ENCODE measurements at regions not wholly inside any gene's neighbourhood (a gene's known extent, or its start where the extent isn't known, plus 50 kb on each side); places are given as distances from the start of the nearest gene placed in this dataset.
"Not testable (repeated sequence)": the region's sequence is repeated elsewhere in the genome, so short reads cannot be mapped to it uniquely, and the experiment has no call there.

DNA sequence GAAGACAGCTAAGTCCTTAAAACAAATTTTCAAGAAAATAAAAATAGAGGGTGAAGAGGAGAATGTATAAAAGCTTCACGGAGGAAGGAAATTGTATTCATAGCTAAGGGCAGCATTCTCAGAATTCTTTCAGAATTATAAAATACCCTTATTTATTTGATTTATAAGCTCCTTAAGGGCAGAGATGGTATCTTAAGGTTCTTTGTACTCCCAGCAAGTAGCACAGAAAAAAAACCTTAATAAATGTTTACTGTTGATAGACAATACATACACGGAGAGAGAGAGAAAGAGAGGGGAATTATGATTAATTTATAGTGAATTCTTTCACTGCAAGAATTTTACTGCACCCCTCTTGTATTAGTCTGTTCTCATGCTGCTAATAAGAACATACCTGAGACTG lies 375.6 kb upstream of the CCDC54 start:
- Mint-ChIP-seq H3K36me3 (no peaks in the 10 kb centered on the region), H3K27ac (peak overlapping the region; percentile 65), H3K4me3 (no peak overlapping the region), H3K27me3 (ENCODE audit: insufficient read depth, low read depth) (no peaks in the 10 kb centered on the region), H3K9me3 (no peaks in the 10 kb centered on the region), H3K4me1 (no peaks in the 10 kb centered on the region)
- no peaks in the 10 kb centered on the region for H3K36me3 ChIP-seq
- H3F3A ChIP-seq (ENCODE audit: low read depth), result no peaks in the 10 kb centered on the region
- H3K4me1 ChIP-seq, result no peaks in the 10 kb centered on the region
- H3K4me2 ChIP-seq, result no peak overlapping the region
- TF ChIP-seq, protein P1, sequence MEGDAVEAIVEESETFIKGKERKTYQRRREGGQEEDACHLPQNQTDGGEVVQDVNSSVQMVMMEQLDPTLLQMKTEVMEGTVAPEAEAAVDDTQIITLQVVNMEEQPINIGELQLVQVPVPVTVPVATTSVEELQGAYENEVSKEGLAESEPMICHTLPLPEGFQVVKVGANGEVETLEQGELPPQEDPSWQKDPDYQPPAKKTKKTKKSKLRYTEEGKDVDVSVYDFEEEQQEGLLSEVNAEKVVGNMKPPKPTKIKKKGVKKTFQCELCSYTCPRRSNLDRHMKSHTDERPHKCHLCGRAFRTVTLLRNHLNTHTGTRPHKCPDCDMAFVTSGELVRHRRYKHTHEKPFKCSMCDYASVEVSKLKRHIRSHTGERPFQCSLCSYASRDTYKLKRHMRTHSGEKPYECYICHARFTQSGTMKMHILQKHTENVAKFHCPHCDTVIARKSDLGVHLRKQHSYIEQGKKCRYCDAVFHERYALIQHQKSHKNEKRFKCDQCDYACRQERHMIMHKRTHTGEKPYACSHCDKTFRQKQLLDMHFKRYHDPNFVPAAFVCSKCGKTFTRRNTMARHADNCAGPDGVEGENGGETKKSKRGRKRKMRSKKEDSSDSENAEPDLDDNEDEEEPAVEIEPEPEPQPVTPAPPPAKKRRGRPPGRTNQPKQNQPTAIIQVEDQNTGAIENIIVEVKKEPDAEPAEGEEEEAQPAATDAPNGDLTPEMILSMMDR (IDR thresholded peaks at IDR 0.05), result no peak
- no peak for TF ChIP-seq EZH2 (IDR thresholded peaks at IDR 0.05)
- no peak for TF ChIP-seq EZH2phosphoT487 (IDR thresholded peaks at IDR 0.05)
- H3K27me3 ChIP-seq, result no peaks in the 10 kb centered on the region
- H3K9ac ChIP-seq, result no peak overlapping the region
- H3K4me3 ChIP-seq, result no peak overlapping the region
- no peaks in the 10 kb centered on the region for H3K9me3 ChIP-seq (ENCODE audit: low read depth)
- no peaks in the 10 kb centered on the region for H3K79me2 ChIP-seq (ENCODE audit: low read depth)
- H3K27ac ChIP-seq, result no peak overlapping the region
- no peak overlapping the region for H2AFZ ChIP-seq (replicated peaks)
- H4K20me1 ChIP-seq (ENCODE audit: low read depth), result no peaks in the 10 kb centered on the region
- DNase-seq (ENCODE audit: low spot score), result no peak

DNA sequence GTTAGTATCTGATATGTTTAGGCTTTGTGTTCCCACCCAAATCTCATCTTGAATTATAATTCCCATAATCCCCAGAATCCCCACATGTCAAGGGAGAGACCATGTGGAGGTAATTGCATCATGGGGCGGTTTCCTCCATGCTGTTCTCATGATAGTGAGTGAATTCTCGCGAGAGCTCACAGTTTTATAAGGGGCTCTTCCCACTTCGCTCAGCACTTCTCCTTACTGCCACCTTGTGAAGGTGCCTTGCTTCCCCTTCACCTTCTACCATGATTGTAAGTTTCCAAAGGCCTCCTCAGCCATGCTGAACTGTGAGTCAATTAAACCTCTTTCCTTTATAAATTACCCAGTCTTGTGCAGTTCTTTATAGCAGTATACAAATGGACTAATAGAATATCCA lies 371.9 kb upstream of the CCDC54 start:
- H3K4me2 ChIP-seq; H3K4me1 ChIP-seq; H3K9ac ChIP-seq; H3K27me3 ChIP-seq; H3K27ac Mint-ChIP-seq; H3K36me3 Mint-ChIP-seq; H3K4me1 Mint-ChIP-seq; H3K79me2 ChIP-seq (ENCODE audit: low read depth); H3K4me3 ChIP-seq; H4K20me1 ChIP-seq (ENCODE audit: low read depth); DNase-seq (ENCODE audit: low spot score); H3K9me3 Mint-ChIP-seq; H3F3A ChIP-seq (ENCODE audit: low read depth); H2AFZ ChIP-seq (replicated peaks); H3K27ac ChIP-seq; H3K9me3 ChIP-seq (ENCODE audit: low read depth); H3K27me3 Mint-ChIP-seq (ENCODE audit: insufficient read depth, low read depth); H3K36me3 ChIP-seq; H3K4me3 Mint-ChIP-seq: not testable (repeated sequence)
- TF ChIP-seq, protein P1 (IDR thresholded peaks at IDR 0.05), result peak; percentile 11

DNA sequence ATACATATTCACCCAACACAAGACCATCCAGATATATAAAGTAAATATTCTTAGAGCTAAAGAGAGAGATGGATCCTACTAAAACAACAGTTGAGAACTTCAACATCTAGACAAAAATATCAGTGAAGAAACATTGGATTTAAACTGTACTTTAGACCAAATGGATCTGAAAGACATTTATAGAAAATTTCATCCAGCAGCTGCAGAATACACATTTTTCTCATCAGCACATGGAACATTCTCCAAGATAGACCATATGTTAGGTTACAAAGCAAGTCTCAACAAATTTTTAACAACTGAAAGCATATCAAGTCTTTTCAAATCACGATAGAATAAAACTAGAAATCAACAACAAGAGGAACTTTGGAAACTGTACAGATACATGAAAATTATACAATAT lies 369.0 kb upstream of the CCDC54 start:
- H3K27me3 ChIP-seq, result no peaks in the 10 kb centered on the region
- H3K4me3 ChIP-seq, result no peak overlapping the region
- no peaks in the 10 kb centered on the region for H3F3A ChIP-seq (ENCODE audit: low read depth)
- H3K36me3 Mint-ChIP-seq, result no peaks in the 10 kb centered on the region
- H3K27me3 Mint-ChIP-seq (ENCODE audit: insufficient read depth, low read depth), result no peaks in the 10 kb centered on the region
- H4K20me1 ChIP-seq (ENCODE audit: low read depth), result no peaks in the 10 kb centered on the region
- H3K9ac ChIP-seq, result no peak overlapping the region
- no peak overlapping the region for H3K27ac ChIP-seq
- TF ChIP-seq EZH2phosphoT487 (IDR thresholded peaks at IDR 0.05), result no peak
- no peak for TF ChIP-seq EZH2 (IDR thresholded peaks at IDR 0.05)
- TF ChIP-seq, protein P1 (IDR thresholded peaks at IDR 0.05), result no peak
- H3K9me3 Mint-ChIP-seq, result no peaks in the 10 kb centered on the region
- DNase-seq (ENCODE audit: low spot score), result no peak
- no peak overlapping the region for H3K27ac Mint-ChIP-seq
- H2AFZ ChIP-seq (replicated peaks), result no peak overlapping the region
- no peak overlapping the region for H3K4me3 Mint-ChIP-seq
- H3K9me3 ChIP-seq (ENCODE audit: low read depth), result no peaks in the 10 kb centered on the region
- no peaks in the 10 kb centered on the region for H3K79me2 ChIP-seq (ENCODE audit: low read depth)
- no peak overlapping the region for H3K4me2 ChIP-seq
- no peaks in the 10 kb centered on the region for H3K36me3 ChIP-seq
- H3K4me1 Mint-ChIP-seq, result no peaks in the 10 kb centered on the region
- H3K4me1 ChIP-seq, result no peaks in the 10 kb centered on the region

DNA sequence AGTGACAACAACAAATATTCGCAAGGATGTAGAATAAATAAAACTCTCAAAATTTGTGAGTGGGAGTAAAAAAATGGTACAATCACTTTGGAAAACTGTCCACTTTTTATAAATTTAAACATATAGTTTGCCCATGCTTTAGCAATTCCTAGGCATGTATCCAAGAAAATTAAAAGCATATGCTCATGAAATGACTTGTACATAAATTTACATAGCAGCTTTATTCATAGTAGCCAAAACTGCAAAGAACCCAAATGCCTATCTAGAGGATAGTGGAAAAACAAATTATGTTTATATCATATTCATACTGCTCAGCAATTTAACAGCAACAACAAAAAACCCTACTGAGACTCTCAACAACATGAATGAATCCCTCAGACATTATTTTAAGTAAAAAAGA lies 363.6 kb upstream of the CCDC54 start:
- H2AFZ ChIP-seq (replicated peaks), result no peak overlapping the region
- no peak overlapping the region for H3K27ac ChIP-seq
- Mint-ChIP-seq H3K4me3 (no peak overlapping the region), H3K27me3 (ENCODE audit: insufficient read depth, low read depth) (no peaks in the 10 kb centered on the region), H3K4me1 (no peaks in the 10 kb centered on the region), H3K27ac (no peak overlapping the region), H3K9me3 (no peaks in the 10 kb centered on the region), H3K36me3 (no peaks in the 10 kb centered on the region)
- no peak overlapping the region for H3K4me3 ChIP-seq
- no peak for DNase-seq (ENCODE audit: low spot score)
- H3K79me2 ChIP-seq (ENCODE audit: low read depth), result no peaks in the 10 kb centered on the region
- no peaks in the 10 kb centered on the region for H4K20me1 ChIP-seq (ENCODE audit: low read depth)
- TF ChIP-seq EZH2 (IDR thresholded peaks at IDR 0.05), result no peak
- TF ChIP-seq, protein P1 (IDR thresholded peaks at IDR 0.05), result no peak
- no peak for TF ChIP-seq EZH2phosphoT487 (IDR thresholded peaks at IDR 0.05)
- H3K36me3 ChIP-seq, result peaks cover 4% of the 10 kb centered on the region
- H3K27me3 ChIP-seq, result no peaks in the 10 kb centered on the region
- H3K4me2 ChIP-seq, result no peak overlapping the region
- no peak overlapping the region for H3K9ac ChIP-seq
- H3F3A ChIP-seq (ENCODE audit: low read depth), result no peaks in the 10 kb centered on the region
- H3K4me1 ChIP-seq, result no peaks in the 10 kb centered on the region
- no peaks in the 10 kb centered on the region for H3K9me3 ChIP-seq (ENCODE audit: low read depth)

All from neural progenitor cell (in vitro differentiated cells).